ENCODE measurements at regions not wholly inside any gene's neighbourhood (a gene's known extent, or its start where the extent isn't known, plus 50 kb on each side); places are given as distances from the start of the nearest gene placed in this dataset.

DNA sequence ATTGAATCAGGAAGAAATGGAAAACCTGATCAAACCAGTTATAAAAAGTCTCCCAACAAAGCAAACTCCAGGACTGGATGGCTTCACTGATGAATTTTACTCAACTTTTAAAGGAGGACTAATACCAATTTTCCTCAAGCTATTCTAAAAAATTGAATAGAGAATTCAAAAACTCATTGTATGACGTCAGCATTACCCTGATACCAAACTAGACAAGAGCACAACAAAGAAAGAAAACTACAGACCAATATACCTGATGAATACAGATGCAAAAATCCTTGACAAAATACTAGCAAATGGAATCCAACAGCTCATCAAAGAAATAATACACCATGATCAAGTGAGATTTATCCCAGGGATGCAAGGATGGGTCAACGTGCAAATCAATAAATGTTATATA lies 172.9 kb downstream of the FNDC1 start:
- DNase-seq (ENCODE audit: low read depth) = no peak

- DNase-seq (ENCODE audit: low read depth) = no peak
These were observed 164.9 kb downstream of the FNDC1 start for GRCh38 chr6:159334068-159334467.

GRCh38 chr6:159331451-159331850 lies 162.3 kb downstream of the FNDC1 start:
- DNase-seq (ENCODE audit: low read depth) = no peak

DNA sequence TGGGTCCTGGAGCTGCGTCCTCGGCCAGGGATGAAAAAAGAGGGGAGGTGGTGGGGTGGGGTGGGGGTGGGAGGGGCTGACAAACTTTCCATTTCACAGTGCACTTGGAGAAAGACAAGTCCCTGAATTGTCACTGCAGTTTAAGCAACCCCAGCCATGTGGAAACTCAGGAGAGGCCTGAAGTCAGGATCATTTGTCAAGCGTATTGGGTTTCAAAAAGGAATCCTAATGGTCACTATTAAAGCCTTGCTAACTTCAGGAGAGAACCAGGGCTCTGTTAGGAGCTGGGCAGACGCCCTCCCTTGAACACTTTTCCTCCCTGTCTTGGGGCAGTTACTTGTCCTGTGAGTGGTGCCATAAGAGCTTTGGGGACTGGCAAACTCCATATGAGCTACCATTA lies 159.9 kb downstream of the FNDC1 start:
- DNase-seq (ENCODE audit: low read depth) = no peak

DNA sequence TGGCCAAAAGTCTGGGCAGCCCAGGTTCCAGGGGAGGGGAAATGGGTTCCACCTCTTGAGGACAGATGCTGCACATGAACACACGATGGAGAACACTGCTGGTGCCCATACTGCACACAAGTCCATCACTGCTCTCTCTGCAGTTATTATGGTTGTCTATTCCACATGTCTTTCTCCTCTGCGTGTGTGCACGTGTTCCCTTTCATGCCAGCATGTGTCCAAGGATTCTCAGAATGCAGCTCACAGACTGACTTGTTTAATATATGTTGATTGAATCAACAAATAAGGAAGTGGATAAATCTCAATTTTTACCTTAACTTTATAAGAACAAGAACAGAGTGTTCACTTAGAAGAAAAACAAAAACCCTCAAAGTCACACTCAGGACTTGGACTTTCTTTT lies 158.9 kb downstream of the FNDC1 start:
- no peak for DNase-seq (ENCODE audit: low read depth)

- peak; percentile 12 for DNase-seq (ENCODE audit: low read depth)
These were observed 156.3 kb downstream of the FNDC1 start for GRCh38 chr6:159325476-159325875.

- peak; percentile 17 for DNase-seq (ENCODE audit: low read depth)
These were observed 155.4 kb downstream of the FNDC1 start for GRCh38 chr6:159324596-159324995.
